Memory B cell (primary cell): ENCODE measurements at regions not wholly inside any gene's neighbourhood (a gene's known extent, or its start where the extent isn't known, plus 50 kb on each side); places are given as distances from the start of the nearest gene placed in this dataset.

Source experiments
- ATAC-seq: fragments of 150-1000 bp; cut with Tn5 transposase; 2 replicates; pipeline ENCODE4 v1.10.0; 2021; ENCODE audit warnings: low read depth, mild to moderate bottlenecking, moderate library complexity
- DNase-seq, 2 donors: peaks; one replicate each; pipeline ENCODE4 v3.0.0; 2022; ENCODE audit warnings: low spot score in 2 of 2
- H3K27ac Mint-ChIP-seq: one replicate; pipeline ENCODE4 v1.8.0; 2022; ENCODE audit warnings: mild to moderate bottlenecking, moderate library complexity, mixed read lengths
- H3K27me3 Mint-ChIP-seq: one replicate; pipeline ENCODE4 v1.8.0; 2022; ENCODE audit warnings: mixed read lengths
- H3K36me3 Mint-ChIP-seq: one replicate; pipeline ENCODE4 v1.8.0; 2022; ENCODE audit warnings: mild to moderate bottlenecking, mixed read lengths
- H3K4me1 Mint-ChIP-seq: one replicate; pipeline ENCODE4 v1.8.0; 2022; ENCODE audit warnings: mixed read lengths
- H3K4me3 Mint-ChIP-seq: one replicate; pipeline ENCODE4 v1.8.0; 2022; ENCODE audit warnings: mild to moderate bottlenecking, moderate library complexity, mixed read lengths
- H3K9me3 Mint-ChIP-seq: one replicate; pipeline ENCODE4 v1.8.0; 2022; ENCODE audit warnings: mixed read lengths

DNA sequence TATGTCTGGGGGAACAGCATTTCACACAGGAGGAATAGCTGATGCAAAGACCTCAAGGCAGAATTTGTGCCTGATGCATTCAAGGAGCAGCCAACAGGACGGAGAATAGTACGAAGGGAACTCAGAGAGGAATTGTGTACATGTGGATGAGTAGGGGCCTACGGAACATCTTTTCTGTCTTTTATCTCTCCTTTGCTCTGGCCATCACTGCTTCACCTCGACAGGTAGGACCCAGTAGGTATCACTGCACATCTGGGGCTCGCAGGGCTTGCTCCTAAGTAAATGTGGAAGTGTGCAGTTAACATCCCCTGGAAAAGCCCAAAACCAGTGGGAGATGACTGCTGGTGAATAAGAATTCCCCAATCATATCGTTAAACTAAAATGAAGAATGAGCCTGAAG lies 56.4 kb upstream of the POU1F1 start:
- DNase-seq (no peak), ATAC-seq (no peak)
- Mint-ChIP-seq H3K4me1 (peaks cover 2% of the 10 kb centered on the region), H3K36me3 (no peaks in the 10 kb centered on the region), H3K9me3 (no peaks in the 10 kb centered on the region), H3K4me3 (no peak overlapping the region), H3K27ac (no peak overlapping the region), H3K27me3 (peaks cover 2% of the 10 kb centered on the region)

DNA sequence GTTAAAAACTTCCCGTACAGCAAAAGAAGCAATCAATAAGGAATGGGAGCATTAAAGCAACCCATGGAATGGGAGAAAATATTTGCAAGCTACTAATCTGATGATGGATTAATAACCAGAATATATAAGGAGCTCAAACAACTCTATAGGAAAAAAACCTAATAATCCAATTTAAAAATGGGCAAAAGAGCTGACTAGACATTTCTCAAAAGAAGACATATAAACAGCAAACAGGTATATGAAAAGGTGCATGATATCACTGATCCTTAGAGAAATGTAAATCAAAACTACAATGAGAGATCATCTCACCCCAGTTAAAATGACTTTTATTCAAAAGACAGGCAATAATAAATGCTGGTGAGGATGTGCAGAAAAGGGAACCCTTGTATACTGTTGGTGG lies 52.7 kb upstream of the POU1F1 start:
- H3K4me1 Mint-ChIP-seq = peaks cover 2% of the 10 kb centered on the region
- H3K9me3 Mint-ChIP-seq = no peaks in the 10 kb centered on the region
- peaks cover 5% of the 10 kb centered on the region for H3K27me3 Mint-ChIP-seq
- no peak overlapping the region for H3K27ac Mint-ChIP-seq
- no peaks in the 10 kb centered on the region for H3K36me3 Mint-ChIP-seq
- no peak for DNase-seq
- H3K4me3 Mint-ChIP-seq = no peak overlapping the region
- no peak for ATAC-seq
